ENCODE measurements at regions not wholly inside any gene's neighbourhood (a gene's known extent, or its start where the extent isn't known, plus 50 kb on each side); places are given as distances from the start of the nearest gene placed in this dataset.
"Not testable (repeated sequence)": the region's sequence is repeated elsewhere in the genome, so short reads cannot be mapped to it uniquely, and the experiment has no call there.

DNA sequence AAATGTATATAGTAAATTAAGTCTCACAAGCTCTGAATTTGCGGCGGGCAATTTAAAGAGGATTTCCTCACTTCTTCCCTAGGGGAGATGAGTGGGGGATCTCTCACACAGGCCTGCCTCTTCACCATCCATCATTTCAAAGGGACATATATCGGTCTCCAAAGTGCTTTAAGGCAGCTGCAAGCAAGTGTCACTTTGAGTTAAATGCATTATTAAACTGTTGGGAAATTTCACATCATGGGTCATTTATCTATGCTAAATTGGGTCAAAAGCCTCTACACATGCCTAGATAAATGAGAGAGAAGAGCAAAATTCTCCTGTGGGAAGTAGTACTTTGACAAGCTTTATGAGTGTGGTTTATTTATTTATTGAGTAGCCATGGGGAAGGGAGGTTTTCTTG lies 1106.1 kb upstream of the GOT2 start:
- Histone ChIP-seq H3K4me3 (no peak overlapping the region), H3K36me3 (no peaks in the 10 kb centered on the region), H3K9me3 (peaks cover 0 to 13% (median 1%) of the 10 kb centered on the region in 4 donors), H3K4me1 (no peaks in the 10 kb centered on the region), H3K27ac (replicated peaks in 1 of 4) (no peak overlapping the region), H3K27me3 (no peaks in the 10 kb centered on the region)
- 87% methylated on average over 3 of the region's 3 CpGs for WGBS
- intact Hi-C loops (cut with DNase I), result no loop called here
- TF ChIP-seq POLR2A (IDR thresholded peaks at IDR 0.05; ENCODE audit: low read depth), result no peak
- TF ChIP-seq, protein P1, sequence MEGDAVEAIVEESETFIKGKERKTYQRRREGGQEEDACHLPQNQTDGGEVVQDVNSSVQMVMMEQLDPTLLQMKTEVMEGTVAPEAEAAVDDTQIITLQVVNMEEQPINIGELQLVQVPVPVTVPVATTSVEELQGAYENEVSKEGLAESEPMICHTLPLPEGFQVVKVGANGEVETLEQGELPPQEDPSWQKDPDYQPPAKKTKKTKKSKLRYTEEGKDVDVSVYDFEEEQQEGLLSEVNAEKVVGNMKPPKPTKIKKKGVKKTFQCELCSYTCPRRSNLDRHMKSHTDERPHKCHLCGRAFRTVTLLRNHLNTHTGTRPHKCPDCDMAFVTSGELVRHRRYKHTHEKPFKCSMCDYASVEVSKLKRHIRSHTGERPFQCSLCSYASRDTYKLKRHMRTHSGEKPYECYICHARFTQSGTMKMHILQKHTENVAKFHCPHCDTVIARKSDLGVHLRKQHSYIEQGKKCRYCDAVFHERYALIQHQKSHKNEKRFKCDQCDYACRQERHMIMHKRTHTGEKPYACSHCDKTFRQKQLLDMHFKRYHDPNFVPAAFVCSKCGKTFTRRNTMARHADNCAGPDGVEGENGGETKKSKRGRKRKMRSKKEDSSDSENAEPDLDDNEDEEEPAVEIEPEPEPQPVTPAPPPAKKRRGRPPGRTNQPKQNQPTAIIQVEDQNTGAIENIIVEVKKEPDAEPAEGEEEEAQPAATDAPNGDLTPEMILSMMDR (IDR thresholded peaks at IDR 0.05), result no peak
- no peak for TF ChIP-seq POLR2AphosphoS5 (IDR thresholded peaks at IDR 0.05)
- no peak for TF ChIP-seq EP300 (IDR thresholded peaks at IDR 0.05)
- DNase-seq (ENCODE audit: extremely low spot score), result no peak

DNA sequence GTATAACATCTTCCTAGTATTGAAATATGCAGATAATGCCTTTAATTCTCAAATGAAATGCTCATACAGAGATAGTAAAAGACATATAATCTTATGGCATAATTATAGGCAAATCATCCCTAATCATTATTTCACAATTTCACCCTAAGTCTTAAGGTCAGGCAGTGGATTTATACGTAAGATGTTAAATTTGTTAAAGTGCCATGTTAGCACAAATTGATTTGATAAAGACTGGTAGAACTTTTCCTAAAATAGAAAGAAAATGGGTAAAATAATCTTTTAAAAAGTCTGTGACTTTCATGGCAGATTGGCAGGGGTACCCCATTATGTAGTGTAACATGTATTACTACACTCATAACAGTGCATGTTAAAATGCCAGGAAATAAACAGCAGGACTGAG lies 1092.7 kb upstream of the GOT2 start:
- no peak for TF ChIP-seq POLR2A (IDR thresholded peaks at IDR 0.05; ENCODE audit: low read depth)
- TF ChIP-seq EP300 (IDR thresholded peaks at IDR 0.05), result no peak
- no peak for TF ChIP-seq POLR2AphosphoS5 (IDR thresholded peaks at IDR 0.05)
- TF ChIP-seq, protein P1 (IDR thresholded peaks at IDR 0.05), result no peak
- 97% methylated on average over 1 of the region's 1 CpG for WGBS
- no peak overlapping the region for H3K4me3 ChIP-seq

DNA sequence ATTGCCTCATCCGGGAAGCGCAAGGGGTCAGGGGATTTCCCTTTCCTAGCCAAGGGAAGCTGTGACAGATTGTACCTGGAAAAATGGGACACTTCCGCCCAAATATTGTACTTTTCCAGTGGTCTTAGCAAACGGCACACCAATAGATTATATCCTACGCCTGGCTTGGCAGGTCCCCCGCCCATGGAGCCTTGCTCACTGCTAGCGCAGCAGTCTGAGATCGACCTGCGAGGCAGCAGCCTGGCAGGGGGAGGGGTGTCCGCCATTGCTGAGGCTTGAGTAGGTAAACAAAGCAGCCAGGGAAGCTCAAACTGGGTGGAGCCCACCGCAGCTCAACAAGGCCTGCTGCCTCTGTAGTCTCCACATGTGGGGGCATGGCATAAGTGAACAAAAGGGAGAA lies 1075.4 kb upstream of the GOT2 start:
- intact Hi-C loops (cut with DNase I); H3K36me3 ChIP-seq; H3K27ac ChIP-seq (replicated peaks in 1 of 4); H3K4me1 ChIP-seq; H3K27me3 ChIP-seq; H3K4me3 ChIP-seq; DNase-seq (ENCODE audit: extremely low spot score); H3K9me3 ChIP-seq: not testable (repeated sequence)
- WGBS, result 81% methylated on average over 9 of the region's 11 CpGs

More for the DNA sequence above, 1092.7 kb upstream of the GOT2 start:
- H3K27me3 ChIP-seq, result no peaks in the 10 kb centered on the region
- intact Hi-C loops (cut with DNase I), result no loop called here
- no peaks in the 10 kb centered on the region for H3K36me3 ChIP-seq
- H3K4me1 ChIP-seq, result no peaks in the 10 kb centered on the region
- no peaks in the 10 kb centered on the region for H3K9me3 ChIP-seq
- no peak overlapping the region for H3K27ac ChIP-seq (replicated peaks in 1 of 4)
- no peak for DNase-seq (ENCODE audit: extremely low spot score)

DNA sequence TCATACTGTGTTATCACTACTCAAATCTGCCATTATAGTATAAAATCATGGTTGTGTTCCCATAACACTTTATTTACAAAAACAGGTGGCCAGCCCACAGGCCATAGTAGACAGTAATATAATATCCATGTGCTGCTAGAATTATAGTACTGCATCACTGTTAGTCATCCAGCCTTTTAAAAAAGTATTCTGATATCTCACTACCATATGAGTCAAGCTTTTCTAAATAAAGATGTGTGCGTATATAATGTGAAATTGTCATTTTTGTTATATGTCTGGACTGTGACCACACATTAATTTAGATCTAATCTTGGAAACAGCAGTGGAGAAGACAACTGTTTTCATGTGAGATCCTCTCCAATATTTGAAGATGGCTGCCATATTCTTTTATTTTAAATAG lies 1049.1 kb upstream of the GOT2 start:
- peaks cover 0 to 19% (median 11%) of the 10 kb centered on the region in 4 donors for H3K9me3 ChIP-seq
- WGBS, result 43% methylated on average over 1 of the region's 1 CpG
- intact Hi-C loops (cut with DNase I), result no loop called here
- DNase-seq (ENCODE audit: extremely low spot score), result no peak
- no peaks in the 10 kb centered on the region for H3K27me3 ChIP-seq
- TF ChIP-seq POLR2AphosphoS5 (IDR thresholded peaks at IDR 0.05), result no peak
- TF ChIP-seq EP300 (IDR thresholded peaks at IDR 0.05), result no peak
- TF ChIP-seq POLR2A (IDR thresholded peaks at IDR 0.05; ENCODE audit: low read depth), result no peak
- TF ChIP-seq, protein P1 (IDR thresholded peaks at IDR 0.05), result no peak
- H3K4me1 ChIP-seq, result no peaks in the 10 kb centered on the region
- H3K36me3 ChIP-seq, result no peaks in the 10 kb centered on the region
- no peak overlapping the region for H3K4me3 ChIP-seq
- H3K27ac ChIP-seq (replicated peaks in 1 of 4), result no peak overlapping the region

DNA sequence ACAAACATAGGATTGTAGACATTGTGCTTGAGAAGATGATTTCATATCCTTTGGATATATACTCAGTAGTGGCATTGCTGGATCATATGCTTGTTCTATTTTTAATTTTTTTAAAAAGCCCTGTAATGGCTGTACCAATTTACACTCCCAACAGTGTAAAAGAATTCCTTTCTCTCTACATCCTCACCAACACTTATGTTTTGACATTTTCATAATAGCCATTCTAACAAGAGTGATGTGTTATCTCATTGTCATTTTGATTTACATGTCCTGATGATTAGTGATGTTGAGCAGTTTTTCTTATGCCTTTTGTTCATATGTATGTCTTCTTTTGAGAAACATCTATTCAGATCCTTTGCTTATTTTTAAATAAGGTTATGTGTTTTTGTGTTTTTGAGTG lies 1039.2 kb upstream of the GOT2 start:
- intact Hi-C loops (cut with DNase I), result no loop called here
- H3K9me3 ChIP-seq, result no peaks in the 10 kb centered on the region
- TF ChIP-seq POLR2A (IDR thresholded peaks at IDR 0.05; ENCODE audit: low read depth) (no peak), POLR2AphosphoS5 (IDR thresholded peaks at IDR 0.05) (no peak), EP300 (IDR thresholded peaks at IDR 0.05) (no peak)
- TF ChIP-seq, protein P1 (IDR thresholded peaks at IDR 0.05), result no peak
- H3K36me3 ChIP-seq, result no peaks in the 10 kb centered on the region
- no peak overlapping the region for H3K4me3 ChIP-seq
- H3K27me3 ChIP-seq, result no peaks in the 10 kb centered on the region
- H3K27ac ChIP-seq (replicated peaks in 1 of 4), result no peak overlapping the region
- DNase-seq (ENCODE audit: extremely low spot score), result no peak
- H3K4me1 ChIP-seq, result no peaks in the 10 kb centered on the region
